ENCODE measurements at regions not wholly inside any gene's neighbourhood (a gene's known extent, or its start where the extent isn't known, plus 50 kb on each side); places are given as distances from the start of the nearest gene placed in this dataset.

DNA sequence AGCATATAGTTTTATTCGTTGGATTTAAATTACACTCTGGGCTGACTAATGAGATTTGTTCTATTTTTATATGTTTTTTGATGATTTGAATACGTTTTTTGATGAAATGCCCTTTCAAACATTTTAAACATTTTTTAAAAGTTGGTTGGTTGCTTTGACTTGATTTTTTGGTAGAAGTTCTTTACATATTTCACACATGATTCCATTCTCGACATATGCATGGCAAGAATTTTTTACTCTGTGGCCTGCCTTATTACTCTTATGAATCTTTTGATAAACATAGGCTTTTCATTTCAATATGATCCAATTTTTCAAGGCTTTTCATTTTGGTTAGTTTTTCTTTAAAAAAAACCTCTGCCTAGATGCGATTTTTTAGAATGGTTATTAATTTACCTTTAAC, 617.0 kb downstream of the RNF144B start:
- TF ChIP-seq, protein P1, sequence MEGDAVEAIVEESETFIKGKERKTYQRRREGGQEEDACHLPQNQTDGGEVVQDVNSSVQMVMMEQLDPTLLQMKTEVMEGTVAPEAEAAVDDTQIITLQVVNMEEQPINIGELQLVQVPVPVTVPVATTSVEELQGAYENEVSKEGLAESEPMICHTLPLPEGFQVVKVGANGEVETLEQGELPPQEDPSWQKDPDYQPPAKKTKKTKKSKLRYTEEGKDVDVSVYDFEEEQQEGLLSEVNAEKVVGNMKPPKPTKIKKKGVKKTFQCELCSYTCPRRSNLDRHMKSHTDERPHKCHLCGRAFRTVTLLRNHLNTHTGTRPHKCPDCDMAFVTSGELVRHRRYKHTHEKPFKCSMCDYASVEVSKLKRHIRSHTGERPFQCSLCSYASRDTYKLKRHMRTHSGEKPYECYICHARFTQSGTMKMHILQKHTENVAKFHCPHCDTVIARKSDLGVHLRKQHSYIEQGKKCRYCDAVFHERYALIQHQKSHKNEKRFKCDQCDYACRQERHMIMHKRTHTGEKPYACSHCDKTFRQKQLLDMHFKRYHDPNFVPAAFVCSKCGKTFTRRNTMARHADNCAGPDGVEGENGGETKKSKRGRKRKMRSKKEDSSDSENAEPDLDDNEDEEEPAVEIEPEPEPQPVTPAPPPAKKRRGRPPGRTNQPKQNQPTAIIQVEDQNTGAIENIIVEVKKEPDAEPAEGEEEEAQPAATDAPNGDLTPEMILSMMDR (IDR thresholded peaks at IDR 0.05), result no peak
- TF ChIP-seq ZFX (IDR thresholded peaks at IDR 0.05; ENCODE audit: borderline replicate concordance), result no peak
